ENCODE measurements at regions not wholly inside any gene's neighbourhood (a gene's known extent, or its start where the extent isn't known, plus 50 kb on each side); places are given as distances from the start of the nearest gene placed in this dataset.

DNA sequence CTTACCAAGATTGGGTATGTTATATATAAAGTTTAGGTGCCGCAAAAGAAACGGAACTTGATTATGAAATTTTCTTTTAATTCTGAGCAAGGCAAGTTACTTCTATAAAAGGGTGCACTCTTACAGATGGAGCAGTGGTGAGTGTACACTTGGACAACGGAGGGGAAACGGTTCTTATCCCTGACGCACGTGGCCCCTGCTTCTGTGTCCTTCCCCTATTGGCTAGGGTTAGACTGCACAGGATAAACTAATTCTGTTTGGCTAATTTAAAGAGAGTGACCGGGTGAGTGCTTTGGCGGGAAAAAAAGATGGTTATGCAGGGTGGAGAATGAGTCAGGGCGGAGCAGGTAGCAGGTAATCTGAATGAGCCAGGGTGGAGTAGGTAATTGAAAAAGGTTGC lies 149.5 kb downstream of the GC start:
- no peaks in the 10 kb centered on the region for H4K20me1 ChIP-seq (ENCODE audit: insufficient read depth, low read length)
- no peaks in the 10 kb centered on the region for H3K4me1 ChIP-seq (ENCODE audit: insufficient read depth, low read length)
- ChIA-PET POLR2A (no interaction called here), CTCF (ENCODE audit: low intra/inter-chr PET ratio, low total read pairs) (no interaction called here)
- no peak overlapping the region for H3K9ac ChIP-seq (ENCODE audit: insufficient read depth, low read depth, low read length)
- no peak for DNase-seq (ENCODE audit: low spot score)
- no peak overlapping the region for H3K27ac ChIP-seq (ENCODE audit: extremely low read length, insufficient read depth, low read length)
- H3K4me2 ChIP-seq (ENCODE audit: low read depth, low read length), result no peak overlapping the region
- H3K79me2 ChIP-seq (ENCODE audit: insufficient read depth, low read length), result no peaks in the 10 kb centered on the region
- H3K9me3 ChIP-seq (ENCODE audit: low read length), result no peaks in the 10 kb centered on the region; the same call in 1 of the 2 replicates
- no peak for FAIRE-seq
- BruUV-seq (replicated peaks), result no TSS peak
- 65% methylated on average over 9 of the region's 9 CpGs for WGBS (ENCODE audit: low lambda C conversion rate)
- TF ChIP-seq SALL1 (CRISPR knock-in tag; IDR thresholded peaks at IDR 0.05) (no peak), ZNF619 (CRISPR knock-in tag; IDR thresholded peaks at IDR 0.05) (no peak), ATF7-NPFF (CRISPR knock-in tag; IDR thresholded peaks at IDR 0.05; ENCODE audit: low read depth) (no peak), GTF3A (CRISPR knock-in tag; conservative IDR thresholded peaks at IDR 0.05) (no peak), ZNF558 (CRISPR knock-in tag; IDR thresholded peaks at IDR 0.05; ENCODE audit: borderline replicate concordance) (no peak), SIN3B (IDR thresholded peaks at IDR 0.05; ENCODE audit: low read length) (no peak), ZNF713 (CRISPR knock-in tag; IDR thresholded peaks at IDR 0.05) (no peak)
- H3K27me3 ChIP-seq (ENCODE audit: control insufficient read depth in 1 of 2, insufficient read depth in 2 of 2, low read length in 2 of 2), result no peaks in the 10 kb centered on the region
- in situ Hi-C loops (cut with HindIII; ENCODE audit: extremely low pct_ligation_motif_present, low pct_unique_long_range_greater_than_20kb), result no loop called here
- intact Hi-C loops (cut with micrococcal nuclease; ENCODE audit: unreplicated experiment), result no loop called here
- H3K4me3 ChIP-seq (replicated peaks in 1 of 3; ENCODE audit: insufficient read depth in 1 of 3, low read depth in 2 of 3, low read length in 3 of 3), result no peak overlapping the region
- no peak for ATAC-seq
- H2AFZ ChIP-seq (ENCODE audit: low read length), result no peak overlapping the region
- H3K36me3 ChIP-seq (replicated peaks in 1 of 2; ENCODE audit: control insufficient read depth in 1 of 2, insufficient read depth in 2 of 2, low read length in 2 of 2), result no peaks in the 10 kb centered on the region

- DNase-seq (ENCODE audit: low spot score) (no peak), ATAC-seq (no peak), FAIRE-seq (no peak)
- WGBS (ENCODE audit: low lambda C conversion rate), result 0% methylated on average over 2 of the region's 3 CpGs
- H3K9me3 ChIP-seq (ENCODE audit: low read length), result peaks cover 20% of the 10 kb centered on the region
- no peaks in the 10 kb centered on the region for H3K4me1 ChIP-seq (ENCODE audit: insufficient read depth, low read length)
- no peak for TF ChIP-seq ATF3 (CRISPR knock-in tag; IDR thresholded peaks at IDR 0.05)
- TF ChIP-seq, protein P1, sequence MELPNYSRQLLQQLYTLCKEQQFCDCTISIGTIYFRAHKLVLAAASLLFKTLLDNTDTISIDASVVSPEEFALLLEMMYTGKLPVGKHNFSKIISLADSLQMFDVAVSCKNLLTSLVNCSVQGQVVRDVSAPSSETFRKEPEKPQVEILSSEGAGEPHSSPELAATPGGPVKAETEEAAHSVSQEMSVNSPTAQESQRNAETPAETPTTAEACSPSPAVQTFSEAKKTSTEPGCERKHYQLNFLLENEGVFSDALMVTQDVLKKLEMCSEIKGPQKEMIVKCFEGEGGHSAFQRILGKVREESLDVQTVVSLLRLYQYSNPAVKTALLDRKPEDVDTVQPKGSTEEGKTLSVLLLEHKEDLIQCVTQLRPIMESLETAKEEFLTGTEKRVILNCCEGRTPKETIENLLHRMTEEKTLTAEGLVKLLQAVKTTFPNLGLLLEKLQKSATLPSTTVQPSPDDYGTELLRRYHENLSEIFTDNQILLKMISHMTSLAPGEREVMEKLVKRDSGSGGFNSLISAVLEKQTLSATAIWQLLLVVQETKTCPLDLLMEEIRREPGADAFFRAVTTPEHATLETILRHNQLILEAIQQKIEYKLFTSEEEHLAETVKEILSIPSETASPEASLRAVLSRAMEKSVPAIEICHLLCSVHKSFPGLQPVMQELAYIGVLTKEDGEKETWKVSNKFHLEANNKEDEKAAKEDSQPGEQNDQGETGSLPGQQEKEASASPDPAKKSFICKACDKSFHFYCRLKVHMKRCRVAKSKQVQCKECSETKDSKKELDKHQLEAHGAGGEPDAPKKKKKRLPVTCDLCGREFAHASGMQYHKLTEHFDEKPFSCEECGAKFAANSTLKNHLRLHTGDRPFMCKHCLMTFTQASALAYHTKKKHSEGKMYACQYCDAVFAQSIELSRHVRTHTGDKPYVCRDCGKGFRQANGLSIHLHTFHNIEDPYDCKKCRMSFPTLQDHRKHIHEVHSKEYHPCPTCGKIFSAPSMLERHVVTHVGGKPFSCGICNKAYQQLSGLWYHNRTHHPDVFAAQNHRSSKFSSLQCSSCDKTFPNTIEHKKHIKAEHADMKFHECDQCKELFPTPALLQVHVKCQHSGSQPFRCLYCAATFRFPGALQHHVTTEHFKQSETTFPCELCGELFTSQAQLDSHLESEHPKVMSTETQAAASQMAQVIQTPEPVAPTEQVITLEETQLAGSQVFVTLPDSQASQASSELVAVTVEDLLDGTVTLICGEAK (IDR thresholded peaks at IDR 0.05), result no peak
- TF ChIP-seq, protein P1 (CRISPR knock-in tag; IDR thresholded peaks at IDR 0.05), result no peak
- TF ChIP-seq, protein P2, sequence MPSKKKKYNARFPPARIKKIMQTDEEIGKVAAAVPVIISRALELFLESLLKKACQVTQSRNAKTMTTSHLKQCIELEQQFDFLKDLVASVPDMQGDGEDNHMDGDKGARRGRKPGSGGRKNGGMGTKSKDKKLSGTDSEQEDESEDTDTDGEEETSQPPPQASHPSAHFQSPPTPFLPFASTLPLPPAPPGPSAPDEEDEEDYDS (CRISPR knock-in tag; IDR thresholded peaks at IDR 0.05), result no peak
- no peaks in the 10 kb centered on the region for H3K27me3 ChIP-seq (ENCODE audit: control insufficient read depth in 1 of 2, insufficient read depth in 2 of 2, low read length in 2 of 2)
- POLR2A ChIA-PET, result no interaction called here
- no peaks in the 10 kb centered on the region for H3K36me3 ChIP-seq (replicated peaks in 1 of 2; ENCODE audit: control insufficient read depth in 1 of 2, insufficient read depth in 2 of 2, low read length in 2 of 2)
- BruUV-seq (replicated peaks), result no TSS peak
- no peaks in the 10 kb centered on the region for H3K79me2 ChIP-seq (ENCODE audit: insufficient read depth, low read length)
- intact Hi-C loops (cut with micrococcal nuclease; ENCODE audit: unreplicated experiment), result no loop called here
- no peak overlapping the region for H3K9ac ChIP-seq (ENCODE audit: insufficient read depth, low read depth, low read length)
- no peaks in the 10 kb centered on the region for H4K20me1 ChIP-seq (ENCODE audit: insufficient read depth, low read length)
- no peak overlapping the region for H3K27ac ChIP-seq (ENCODE audit: extremely low read length, insufficient read depth, low read length)
- no peak overlapping the region for H2AFZ ChIP-seq (ENCODE audit: low read length)
- no peak overlapping the region for H3K4me3 ChIP-seq (replicated peaks in 1 of 3; ENCODE audit: insufficient read depth in 1 of 3, low read depth in 2 of 3, low read length in 3 of 3)
- in situ Hi-C loops (cut with HindIII; ENCODE audit: extremely low pct_ligation_motif_present, low pct_unique_long_range_greater_than_20kb), result no loop called here
- no peak overlapping the region for H3K4me2 ChIP-seq (ENCODE audit: low read depth, low read length)
- CTCF ChIA-PET (ENCODE audit: low intra/inter-chr PET ratio, low total read pairs), result no interaction called here
These were observed 153.1 kb downstream of the GC start for GRCh38 chr4:71630803-71631202.

All from HepG2 (cell line).